Small intestine (tissue), 7 donors: ENCODE measurements at regions not wholly inside any gene's neighbourhood (a gene's known extent, or its start where the extent isn't known, plus 50 kb on each side); places are given as distances from the start of the nearest gene placed in this dataset.
"Not testable (repeated sequence)": the region's sequence is repeated elsewhere in the genome, so short reads cannot be mapped to it uniquely, and the experiment has no call there.

Source experiments
- DNase-seq, 2 donors: peaks; one replicate each; pipeline versions ENCODE4 v3.0.0 to v3.0.0-alpha.2; 2013
- FAIRE-seq: peaks from 2 replicates; lab custom pipeline; 2012; peaks lifted over from hg19 to GRCh38; lab: Jason Lieb, UNC
- H3K27ac ChIP-seq, 3 donors: one replicate each; pipeline ENCODE4 v1.5.1; 2013; ENCODE audit warnings: low read length in 2 of 3, mild to moderate bottlenecking in 2 of 3, control low read depth in 1 of 3, inconsistent platforms in 1 of 3, low read depth in 1 of 3, moderate library complexity in 1 of 3
- H3K27me3 ChIP-seq, 3 donors: one replicate each; pipeline ENCODE4 v1.6.1; 2013; ENCODE audit warnings: low read length in 3 of 3, inconsistent platforms in 1 of 3; ENCODE audit not compliant: control insufficient read depth in 3 of 3, insufficient read depth in 3 of 3
- H3K36me3 ChIP-seq, 3 donors: one replicate each; pipeline ENCODE4 v1.6.1; 2013; ENCODE audit warnings: low read length in 3 of 3, inconsistent platforms in 1 of 3, low read depth in 1 of 3, mild to moderate bottlenecking in 1 of 3, moderate library complexity in 1 of 3; ENCODE audit not compliant: control insufficient read depth in 3 of 3, insufficient read depth in 2 of 3
- H3K4me1 ChIP-seq, 3 donors: one replicate each; pipeline ENCODE4 v1.6.1; 2013; ENCODE audit warnings: low read length in 2 of 3, inconsistent platforms in 1 of 3, low read depth in 1 of 3, mild to moderate bottlenecking in 1 of 3, moderate library complexity in 1 of 3; ENCODE audit not compliant: control insufficient read depth in 3 of 3, insufficient read depth in 2 of 3
- H3K4me3 ChIP-seq, 3 donors: one replicate each; pipeline ENCODE4 v1.5.1; 2013; ENCODE audit warnings: low read length in 3 of 3, control low read depth in 1 of 3, inconsistent platforms in 1 of 3, low read depth in 1 of 3, mild to moderate bottlenecking in 1 of 3, moderate library complexity in 1 of 3
- H3K9me3 ChIP-seq, 2 donors: one replicate each; pipeline ENCODE4 v1.6.1; 2013; ENCODE audit warnings: low read depth in 1 of 2, low read length in 1 of 2; ENCODE audit not compliant: control insufficient read depth in 2 of 2, insufficient read depth in 1 of 2
- whole genome bisulfite sequencing, 3 donors: extraction: QIAGEN DNeasy Blood & Tissue Kit; methylation state at CpG; one replicate each; pipeline ENCODE4 v1.1.7; 2013; 5-methylcytosine and 5-hydroxymethylcytosine counted together
- donor health status: healthy with polysubstance abuse.
- donor health status: control.
- donor health status: control.
- donor health status: Bipolar disorder and iron deficiency.
- donor health status: healthy.

DNA sequence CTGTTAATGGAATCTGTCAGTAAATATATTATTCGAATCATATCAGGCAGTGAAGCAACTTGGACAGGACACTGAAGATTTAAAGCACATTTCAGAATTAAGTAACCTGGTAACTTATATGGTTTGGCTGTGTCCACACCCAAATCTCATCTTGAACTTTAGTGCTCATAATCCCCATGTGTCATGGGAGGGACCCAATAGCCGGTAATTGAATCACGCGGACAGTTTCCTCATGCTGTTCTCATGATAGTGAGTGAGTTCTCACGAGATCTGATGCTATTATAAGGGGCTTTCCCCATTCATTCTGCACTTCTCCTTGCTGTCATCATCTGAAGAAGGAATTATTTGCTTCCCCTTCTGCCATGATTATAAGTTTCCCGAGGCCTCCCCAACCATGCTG, 83.2 kb upstream of the COL1A2 start:
- H3K36me3 ChIP-seq = no peaks in the 10 kb centered on the region

DNA sequence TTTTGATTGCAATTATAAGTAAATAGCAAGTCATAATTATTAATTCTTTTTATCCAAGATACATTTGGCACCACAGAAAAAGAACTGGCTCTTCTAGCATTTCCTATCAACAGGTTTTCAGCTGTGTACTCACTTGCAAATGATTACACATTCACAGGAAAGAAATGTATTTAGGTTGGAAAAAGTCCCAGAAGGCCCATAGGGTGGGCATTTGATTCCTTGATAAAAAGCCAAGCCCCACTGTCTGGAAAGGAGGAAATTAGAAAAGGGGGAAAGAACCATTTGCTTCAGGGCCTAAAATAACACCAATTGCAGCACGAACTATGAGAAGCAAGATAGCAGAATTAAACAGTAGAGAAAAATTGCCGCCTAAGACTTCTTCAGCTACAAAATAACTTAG, 80.8 kb upstream of the COL1A2 start:
- H3K36me3 ChIP-seq = no peaks in the 10 kb centered on the region
- H3K4me1 ChIP-seq = peaks cover 0 to 10% (median 0%) of the 10 kb centered on the region in 3 donors
- no peak overlapping the region for H3K27ac ChIP-seq
- WGBS, 3 donors = 78 to 80% (median 80%) methylated on average over 2 of the region's 2 CpGs
- DNase-seq (no peak), FAIRE-seq (no peak)
- no peaks in the 10 kb centered on the region for H3K27me3 ChIP-seq
- H3K4me3 ChIP-seq = no peak overlapping the region
- H3K9me3 ChIP-seq = no peaks in the 10 kb centered on the region

More for the DNA sequence above, 83.2 kb upstream of the COL1A2 start:
- Histone ChIP-seq H3K9me3 (no peaks in the 10 kb centered on the region), H3K27me3 (no peaks in the 10 kb centered on the region), H3K27ac (no peak overlapping the region), H3K4me1 (peaks cover 0 to 10% (median 0%) of the 10 kb centered on the region in 3 donors), H3K4me3 (no peak overlapping the region)
- FAIRE-seq = no peak
- 79 to 86% (median 82%) methylated on average over 6 of the region's 6 CpGs for WGBS, 3 donors
- DNase-seq = no peak

DNA sequence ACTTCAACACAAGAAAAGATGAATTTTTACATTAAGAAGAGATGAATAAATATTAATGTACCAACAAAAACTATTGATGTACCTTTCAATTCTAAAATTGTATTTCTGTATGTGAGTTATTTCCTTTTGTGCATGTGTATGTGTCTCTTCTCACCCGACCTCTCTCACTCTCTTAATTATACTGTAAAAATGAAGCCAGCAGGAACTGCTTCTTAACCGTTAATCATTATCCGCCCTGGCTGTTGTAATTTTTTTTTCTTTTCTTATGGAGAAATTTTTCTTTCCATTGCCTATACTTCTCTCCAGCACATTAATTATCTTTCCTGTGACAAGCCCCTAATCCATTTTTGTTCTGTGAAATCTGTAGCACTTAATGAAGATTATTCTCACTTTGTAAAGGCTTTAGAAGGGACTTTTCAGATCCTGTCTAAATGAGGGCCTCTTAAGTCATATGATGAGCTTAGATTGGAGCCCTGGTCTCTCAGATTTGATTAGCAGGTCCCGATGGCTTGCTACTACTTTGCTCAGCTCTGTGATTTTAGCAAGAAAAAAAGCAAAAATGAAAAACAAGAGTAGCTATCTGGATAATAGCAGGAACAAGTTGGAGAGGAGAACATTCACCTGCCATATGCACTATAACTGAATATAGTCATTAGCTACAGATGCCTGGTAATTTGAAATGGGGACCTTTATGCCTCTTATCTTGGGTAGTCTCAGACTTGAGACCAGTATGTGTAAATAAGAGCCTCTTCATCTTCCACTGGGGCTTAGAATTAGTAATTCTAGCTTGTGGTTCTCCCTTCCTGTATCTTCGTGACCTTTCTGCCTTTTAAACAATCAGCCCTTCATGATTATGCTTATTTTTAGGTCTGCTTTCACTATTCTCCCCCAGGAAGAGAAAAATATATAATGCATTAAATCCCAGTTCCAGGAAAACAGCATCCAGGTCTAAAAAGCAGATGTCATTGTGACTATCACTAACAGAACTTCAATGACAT, 80.0 kb upstream of the COL1A2 start:
- H3K27ac ChIP-seq = peak overlapping the region in 1 of 3 donors; percentile 14
- peaks cover 0 to 10% (median 0%) of the 10 kb centered on the region in 3 donors for H3K4me1 ChIP-seq
- H3K4me3 ChIP-seq = no peak overlapping the region
- FAIRE-seq (no peak), DNase-seq (peak in 1 of 2 donors; percentile 42)
- H3K27me3 ChIP-seq = no peaks in the 10 kb centered on the region
- H3K9me3 ChIP-seq = no peaks in the 10 kb centered on the region
- WGBS, 3 donors = 31 to 54% (median 38%) methylated on average over 5 of the region's 5 CpGs
- H3K36me3 ChIP-seq = no peaks in the 10 kb centered on the region

DNA sequence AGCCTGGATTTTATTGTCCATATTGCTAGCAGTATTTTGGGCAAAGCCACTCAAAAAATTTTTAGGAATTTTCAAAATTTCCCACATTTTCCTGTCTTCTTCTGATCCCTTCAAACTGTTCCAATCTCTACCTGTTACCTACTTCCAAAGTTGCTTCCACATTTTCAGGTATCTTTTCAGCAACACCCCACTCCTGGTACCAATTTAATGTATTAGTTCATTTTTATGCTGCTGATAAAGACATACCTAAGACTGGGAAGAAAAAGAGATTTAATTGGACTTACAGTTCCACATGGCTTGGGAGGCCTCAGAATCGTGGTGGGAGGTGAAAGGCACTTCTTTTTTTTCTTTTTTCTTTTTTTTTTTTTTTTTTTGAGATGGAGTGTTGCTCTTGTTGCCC, 73.6 kb upstream of the COL1A2 start:
- not testable (repeated sequence) for FAIRE-seq, H3K27ac ChIP-seq, H3K4me1 ChIP-seq, DNase-seq, H3K4me3 ChIP-seq, H3K27me3 ChIP-seq, H3K36me3 ChIP-seq
- peaks cover 0 to 14% of the 10 kb centered on the region in 2 donors for H3K9me3 ChIP-seq
- 75 to 77% (median 76%) methylated on average over 1 of the region's 1 CpG for WGBS, 3 donors

DNA sequence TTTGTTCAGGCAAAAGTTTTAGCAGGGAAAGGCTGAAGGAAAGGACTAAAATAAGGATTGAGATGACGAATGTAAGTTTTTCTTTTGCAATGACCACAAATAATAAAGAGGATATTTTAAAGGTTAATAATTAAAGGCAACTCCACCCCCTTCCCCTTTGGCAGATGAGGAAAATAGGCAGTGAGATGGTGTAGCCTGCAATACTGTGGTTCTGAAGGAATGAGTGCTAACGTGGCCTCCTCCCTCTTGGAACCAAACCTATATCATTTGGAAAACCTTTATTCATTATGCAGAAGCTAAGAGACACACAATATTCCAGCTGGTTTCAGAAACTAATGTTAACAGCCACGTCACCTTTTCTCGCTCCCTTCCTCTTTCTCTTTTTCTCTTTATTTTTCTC, 70.9 kb upstream of the COL1A2 start:
- 50 to 58% (median 55%) methylated on average over 4 of the region's 4 CpGs for WGBS, 3 donors
- FAIRE-seq = no peak
- Histone ChIP-seq H3K9me3 (peaks cover 0 to 14% of the 10 kb centered on the region in 2 donors), H3K4me3 (no peak overlapping the region), H3K4me1 (no peaks in the 10 kb centered on the region), H3K36me3 (no peaks in the 10 kb centered on the region), H3K27me3 (no peaks in the 10 kb centered on the region), H3K27ac (no peak overlapping the region)
- DNase-seq = no peak

DNA sequence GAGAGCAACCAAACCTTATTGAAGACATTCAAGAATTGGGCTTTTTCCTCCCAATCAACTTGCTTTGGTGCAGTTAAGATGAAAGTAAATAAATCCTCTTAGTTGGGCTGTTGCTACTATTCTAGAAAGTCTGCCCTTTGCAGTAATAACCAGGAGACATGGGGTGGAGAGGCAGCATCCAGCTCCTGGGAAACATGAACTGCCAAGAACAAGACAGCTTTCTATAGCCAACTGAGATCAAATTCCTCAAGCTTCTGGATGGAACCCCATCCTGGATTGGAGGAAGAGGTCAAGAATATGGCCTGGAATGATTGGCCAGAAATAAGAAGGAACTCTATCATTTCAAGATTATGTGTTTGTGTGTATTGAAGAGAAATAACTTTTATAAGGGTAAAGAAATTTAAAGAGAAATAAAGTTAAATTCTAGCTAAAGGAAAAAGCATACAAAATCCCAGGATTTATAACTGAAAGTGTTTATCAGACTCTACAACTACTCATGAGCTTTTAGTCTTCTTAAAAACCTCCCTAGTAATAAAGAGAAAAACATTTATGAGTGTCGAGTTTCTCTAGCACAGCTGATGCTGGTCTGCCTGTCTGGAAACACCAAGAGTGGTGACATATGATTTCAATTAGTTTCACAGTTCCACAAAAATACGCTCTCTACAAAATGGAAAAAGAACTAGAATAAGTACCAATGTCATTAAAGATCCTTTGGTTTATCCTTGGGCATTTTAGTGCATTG, 70.1 kb upstream of the COL1A2 start:
- Histone ChIP-seq H3K27ac (peak overlapping the region in 1 of 3 donors; percentile 13), H3K27me3 (no peaks in the 10 kb centered on the region), H3K4me3 (no peak overlapping the region), H3K4me1 (no peaks in the 10 kb centered on the region), H3K36me3 (no peaks in the 10 kb centered on the region), H3K9me3 (peaks cover 0 to 14% of the 10 kb centered on the region in 2 donors)
- WGBS, 3 donors = 70 to 86% (median 79%) methylated on average over 2 of the region's 2 CpGs
- no peak for FAIRE-seq
- no peak for DNase-seq

DNA sequence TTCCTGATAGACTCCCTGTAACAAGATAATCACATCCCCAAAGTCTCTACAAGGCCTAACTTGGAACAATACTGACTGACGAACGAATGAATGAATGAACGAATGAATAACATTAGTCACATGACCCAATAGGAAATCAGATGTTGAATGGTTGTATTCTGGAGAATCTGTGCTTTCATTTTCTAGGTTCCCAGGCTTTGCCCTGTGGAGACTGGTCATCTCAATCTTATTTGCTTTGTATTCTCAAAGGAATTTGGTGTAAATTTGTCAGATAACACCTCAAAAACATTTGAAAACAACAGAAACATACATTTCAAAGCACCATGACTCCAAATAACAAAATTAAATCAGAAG, 69.6 kb upstream of the COL1A2 start:
- H3K4me3 ChIP-seq = no peak overlapping the region
- H3K9me3 ChIP-seq = peaks cover 0 to 14% of the 10 kb centered on the region in 2 donors
- no peaks in the 10 kb centered on the region for H3K4me1 ChIP-seq
- H3K36me3 ChIP-seq = no peaks in the 10 kb centered on the region
- FAIRE-seq (no peak), DNase-seq (no peak)
- WGBS, 3 donors = 81 to 96% (median 85%) methylated on average over 3 of the region's 3 CpGs
- no peak overlapping the region for H3K27ac ChIP-seq
- no peaks in the 10 kb centered on the region for H3K27me3 ChIP-seq

DNA sequence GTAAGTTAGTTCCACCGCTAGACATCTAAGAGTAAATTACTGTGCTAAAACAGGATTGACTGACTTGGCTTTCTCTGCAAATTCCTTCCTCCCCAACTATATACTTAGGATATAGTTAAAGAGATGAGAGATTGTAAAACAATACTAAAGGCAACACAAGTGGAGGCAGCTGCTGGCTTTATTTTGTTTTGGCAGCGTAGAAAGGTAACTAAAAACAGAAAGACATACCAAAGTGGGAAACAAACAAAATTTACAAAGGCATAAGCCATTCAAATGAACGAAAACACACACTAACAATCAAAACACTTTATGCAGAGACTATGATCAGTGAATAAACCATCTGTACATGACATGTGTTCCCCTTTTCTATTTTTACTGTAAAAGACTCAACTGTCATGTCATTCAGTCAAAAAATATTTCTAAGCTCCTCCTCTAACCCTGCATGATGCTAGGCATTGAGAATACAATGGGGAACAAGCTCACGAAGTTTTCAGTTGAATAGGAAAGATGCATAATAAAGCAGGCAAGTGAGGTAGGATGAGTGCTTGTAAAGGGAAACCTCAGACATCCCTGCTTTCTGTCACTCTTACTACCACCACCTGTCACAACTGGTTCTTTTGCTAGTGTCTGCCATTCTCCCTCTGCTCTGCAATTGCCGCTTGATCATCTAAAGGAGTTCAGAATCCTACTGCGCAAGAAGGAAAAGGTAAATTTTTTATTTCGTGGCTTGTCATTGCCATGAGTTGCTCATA, 64.2 kb upstream of the COL1A2 start:
- no peaks in the 10 kb centered on the region for H3K9me3 ChIP-seq
- no peaks in the 10 kb centered on the region for H3K36me3 ChIP-seq
- H3K27ac ChIP-seq = no peak overlapping the region
- FAIRE-seq = no peak
- WGBS, 3 donors = 63 to 73% (median 70%) methylated on average over 7 of the region's 7 CpGs
- no peak for DNase-seq
- no peaks in the 10 kb centered on the region for H3K4me1 ChIP-seq
- H3K4me3 ChIP-seq = no peak overlapping the region
- no peaks in the 10 kb centered on the region for H3K27me3 ChIP-seq
